Neural cell (in vitro differentiated cells): ENCODE measurements at regions not wholly inside any gene's neighbourhood (a gene's known extent, or its start where the extent isn't known, plus 50 kb on each side); places are given as distances from the start of the nearest gene placed in this dataset.

Experiments used
- EP300 ChIP-seq: fragments of 450-650 bp; conservative IDR thresholded peaks from 2 replicates; pipeline ENCODE4 v1.6.1; 2014; ENCODE audit warnings: antibody characterized with exemption, mild to moderate bottlenecking, moderate library complexity; ENCODE audit not compliant: poor library complexity, severe bottlenecking
- EZH2 ChIP-seq: fragments of 200-600, 300-800 bp; shearing (Covaris generic), sonication (generic); IDR thresholded peaks from 2 replicates; pipeline ENCODE4 v1.6.1; 2014; ENCODE audit warnings: antibody characterized with exemption, low read length, borderline replicate concordance, mild to moderate bottlenecking; ENCODE audit not compliant: insufficient read depth, poor library complexity, severe bottlenecking
- POLR2AphosphoS5 ChIP-seq: IDR thresholded peaks from 2 replicates; pipeline ENCODE4 v1.6.1; 2012
- RAD21 ChIP-seq: fragments of 450-650 bp; conservative IDR thresholded peaks from 2 replicates; pipeline ENCODE4 v1.6.1; 2014; ENCODE audit warnings: antibody characterized with exemption, mild to moderate bottlenecking, moderate library complexity
- TAF1 ChIP-seq: IDR thresholded peaks from 2 replicates; pipeline ENCODE4 v1.6.1; 2012; ENCODE audit warnings: low read depth
- TF ChIP-seq, protein P1 (sequence below): fragments of 450-650 bp; IDR thresholded peaks from 2 replicates; pipeline ENCODE4 v1.5.1; 2014; ENCODE audit warnings: antibody characterized with exemption, mild to moderate bottlenecking, moderate library complexity; ENCODE audit not compliant: poor library complexity, severe bottlenecking
- TF ChIP-seq, protein P2 (sequence below): IDR thresholded peaks from 2 replicates; pipeline ENCODE4 v1.6.1; 2012; ENCODE audit warnings: borderline replicate concordance

DNA sequence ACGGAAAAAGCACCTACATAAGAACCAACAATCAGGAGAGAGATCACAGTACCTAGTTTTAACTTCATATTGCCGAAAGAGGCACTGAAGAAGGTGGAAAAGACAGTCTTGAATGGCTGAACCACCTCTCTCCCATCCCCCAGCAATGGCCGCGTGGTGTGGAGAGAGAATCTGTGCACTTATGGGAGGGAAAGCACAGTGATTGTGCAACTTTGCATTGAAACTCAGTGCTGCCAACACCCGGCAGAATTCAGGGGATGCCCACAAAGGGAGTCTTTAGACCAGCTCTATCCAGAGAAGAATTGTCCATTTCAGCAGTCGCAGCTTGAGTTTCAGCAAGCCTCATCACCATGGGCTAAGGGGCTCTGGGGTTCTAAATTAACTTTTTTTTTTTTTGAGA lies 186.3 kb upstream of the USP25 start:
- TF ChIP-seq, protein P1, sequence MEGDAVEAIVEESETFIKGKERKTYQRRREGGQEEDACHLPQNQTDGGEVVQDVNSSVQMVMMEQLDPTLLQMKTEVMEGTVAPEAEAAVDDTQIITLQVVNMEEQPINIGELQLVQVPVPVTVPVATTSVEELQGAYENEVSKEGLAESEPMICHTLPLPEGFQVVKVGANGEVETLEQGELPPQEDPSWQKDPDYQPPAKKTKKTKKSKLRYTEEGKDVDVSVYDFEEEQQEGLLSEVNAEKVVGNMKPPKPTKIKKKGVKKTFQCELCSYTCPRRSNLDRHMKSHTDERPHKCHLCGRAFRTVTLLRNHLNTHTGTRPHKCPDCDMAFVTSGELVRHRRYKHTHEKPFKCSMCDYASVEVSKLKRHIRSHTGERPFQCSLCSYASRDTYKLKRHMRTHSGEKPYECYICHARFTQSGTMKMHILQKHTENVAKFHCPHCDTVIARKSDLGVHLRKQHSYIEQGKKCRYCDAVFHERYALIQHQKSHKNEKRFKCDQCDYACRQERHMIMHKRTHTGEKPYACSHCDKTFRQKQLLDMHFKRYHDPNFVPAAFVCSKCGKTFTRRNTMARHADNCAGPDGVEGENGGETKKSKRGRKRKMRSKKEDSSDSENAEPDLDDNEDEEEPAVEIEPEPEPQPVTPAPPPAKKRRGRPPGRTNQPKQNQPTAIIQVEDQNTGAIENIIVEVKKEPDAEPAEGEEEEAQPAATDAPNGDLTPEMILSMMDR: no peak
- TF ChIP-seq EZH2 (no peak), POLR2AphosphoS5 (no peak), TAF1 (no peak), RAD21 (no peak), EP300 (no peak)
- TF ChIP-seq, protein P2, sequence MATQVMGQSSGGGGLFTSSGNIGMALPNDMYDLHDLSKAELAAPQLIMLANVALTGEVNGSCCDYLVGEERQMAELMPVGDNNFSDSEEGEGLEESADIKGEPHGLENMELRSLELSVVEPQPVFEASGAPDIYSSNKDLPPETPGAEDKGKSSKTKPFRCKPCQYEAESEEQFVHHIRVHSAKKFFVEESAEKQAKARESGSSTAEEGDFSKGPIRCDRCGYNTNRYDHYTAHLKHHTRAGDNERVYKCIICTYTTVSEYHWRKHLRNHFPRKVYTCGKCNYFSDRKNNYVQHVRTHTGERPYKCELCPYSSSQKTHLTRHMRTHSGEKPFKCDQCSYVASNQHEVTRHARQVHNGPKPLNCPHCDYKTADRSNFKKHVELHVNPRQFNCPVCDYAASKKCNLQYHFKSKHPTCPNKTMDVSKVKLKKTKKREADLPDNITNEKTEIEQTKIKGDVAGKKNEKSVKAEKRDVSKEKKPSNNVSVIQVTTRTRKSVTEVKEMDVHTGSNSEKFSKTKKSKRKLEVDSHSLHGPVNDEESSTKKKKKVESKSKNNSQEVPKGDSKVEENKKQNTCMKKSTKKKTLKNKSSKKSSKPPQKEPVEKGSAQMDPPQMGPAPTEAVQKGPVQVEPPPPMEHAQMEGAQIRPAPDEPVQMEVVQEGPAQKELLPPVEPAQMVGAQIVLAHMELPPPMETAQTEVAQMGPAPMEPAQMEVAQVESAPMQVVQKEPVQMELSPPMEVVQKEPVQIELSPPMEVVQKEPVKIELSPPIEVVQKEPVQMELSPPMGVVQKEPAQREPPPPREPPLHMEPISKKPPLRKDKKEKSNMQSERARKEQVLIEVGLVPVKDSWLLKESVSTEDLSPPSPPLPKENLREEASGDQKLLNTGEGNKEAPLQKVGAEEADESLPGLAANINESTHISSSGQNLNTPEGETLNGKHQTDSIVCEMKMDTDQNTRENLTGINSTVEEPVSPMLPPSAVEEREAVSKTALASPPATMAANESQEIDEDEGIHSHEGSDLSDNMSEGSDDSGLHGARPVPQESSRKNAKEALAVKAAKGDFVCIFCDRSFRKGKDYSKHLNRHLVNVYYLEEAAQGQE: no peak
